ENCODE measurements at regions not wholly inside any gene's neighbourhood (a gene's known extent, or its start where the extent isn't known, plus 50 kb on each side); places are given as distances from the start of the nearest gene placed in this dataset.
"Not testable (repeated sequence)": the region's sequence is repeated elsewhere in the genome, so short reads cannot be mapped to it uniquely, and the experiment has no call there.

GRCh38 chr4:131603705-131604104 is 1545.4 kb upstream of the PCDH10 start:
- DNase-seq, result no peak

- DNase-seq, result no peak
Observed at GRCh38 chr4:131609039-131609438, 1540.1 kb upstream of the PCDH10 start.

- not testable (repeated sequence) for DNase-seq
Observed at GRCh38 chr4:131610517-131610916, 1538.6 kb upstream of the PCDH10 start.

GRCh38 chr4:131613086-131613823 is 1535.8 kb upstream of the PCDH10 start:
- no peak for DNase-seq

GRCh38 chr4:131613824-131614216 is 1535.3 kb upstream of the PCDH10 start:
- DNase-seq, result no peak

- no peak for DNase-seq
Observed at GRCh38 chr4:131632877-131633276, 1516.2 kb upstream of the PCDH10 start.

- DNase-seq, result no peak
Observed at GRCh38 chr4:131635191-131635590, 1513.9 kb upstream of the PCDH10 start.

- no peak for DNase-seq
Observed at GRCh38 chr4:131638781-131639180, 1510.3 kb upstream of the PCDH10 start.

- peak in 1 of 2 experiments; percentile 3 for DNase-seq
Observed at GRCh38 chr4:131644619-131645018, 1504.5 kb upstream of the PCDH10 start.

- no peak for DNase-seq
Observed at GRCh38 chr4:131649227-131649626, 1499.9 kb upstream of the PCDH10 start.

GRCh38 chr4:131650951-131651350 is 1498.1 kb upstream of the PCDH10 start:
- DNase-seq, result no peak

- not testable (repeated sequence) for DNase-seq
Observed at GRCh38 chr4:131683314-131683713, 1465.8 kb upstream of the PCDH10 start.

- no peak for DNase-seq
Observed at GRCh38 chr4:131721883-131722282, 1427.2 kb upstream of the PCDH10 start.

GRCh38 chr4:131723069-131723468 is 1426.0 kb upstream of the PCDH10 start:
- not testable (repeated sequence) for DNase-seq

- DNase-seq, result peak; percentile 15 to 58
Observed at GRCh38 chr4:131724847-131725246, 1424.2 kb upstream of the PCDH10 start.

GRCh38 chr4:131725521-131725920 is 1423.6 kb upstream of the PCDH10 start:
- DNase-seq, result not testable (repeated sequence)

- not testable (repeated sequence) for DNase-seq
Observed at GRCh38 chr4:131726940-131727339, 1422.2 kb upstream of the PCDH10 start.

GRCh38 chr4:131727418-131727817 is 1421.7 kb upstream of the PCDH10 start:
- DNase-seq, result not testable (repeated sequence)

GRCh38 chr4:131729205-131729604 is 1419.9 kb upstream of the PCDH10 start:
- not testable (repeated sequence) for DNase-seq

GRCh38 chr4:131729716-131730398 is 1419.2 kb upstream of the PCDH10 start:
- not testable (repeated sequence) for DNase-seq

GRCh38 chr4:131730574-131730973 is 1418.5 kb upstream of the PCDH10 start:
- not testable (repeated sequence) for DNase-seq

- not testable (repeated sequence) for DNase-seq
Observed at GRCh38 chr4:131732034-131732630, 1417.0 kb upstream of the PCDH10 start.

- not testable (repeated sequence) for DNase-seq
Observed at GRCh38 chr4:131734321-131734720, 1414.8 kb upstream of the PCDH10 start.

- not testable (repeated sequence) for DNase-seq
Observed at GRCh38 chr4:131734851-131735385, 1414.2 kb upstream of the PCDH10 start.
